ENCODE measurements at regions not wholly inside any gene's neighbourhood (a gene's known extent, or its start where the extent isn't known, plus 50 kb on each side); places are given as distances from the start of the nearest gene placed in this dataset.

- TF ChIP-seq ZNF512 (CRISPR knock-in tag; IDR thresholded peaks at IDR 0.05), result no peak
Observed at GRCh38 chr4:4913628-4914027, 54.2 kb downstream of the MSX1 start (continued).

GRCh38 chr4:4914059-4914820, 54.8 kb downstream of the MSX1 start:
- Histone ChIP-seq H4K20me1 (ENCODE audit: insufficient read depth, low read length) (no peaks in the 10 kb centered on the region), H3K4me1 (ENCODE audit: insufficient read depth, low read length) (no peaks in the 10 kb centered on the region), H3K27ac (ENCODE audit: extremely low read length, insufficient read depth, low read length) (no peak overlapping the region), H3K4me3 (replicated peaks in 1 of 3; ENCODE audit: insufficient read depth in 1 of 3, low read depth in 2 of 3, low read length in 3 of 3) (no peak overlapping the region), H3K4me2 (ENCODE audit: low read depth, low read length) (no peak overlapping the region), H3K9me3 (ENCODE audit: low read length) (no peaks in the 10 kb centered on the region), H3K27me3 (ENCODE audit: control insufficient read depth in 1 of 2, insufficient read depth in 2 of 2, low read length in 2 of 2) (peaks cover 0 to 9% of the 10 kb centered on the region in 2 experiments; a peak in 2 of 5 replicates), H3K9ac (ENCODE audit: insufficient read depth, low read depth, low read length) (no peak overlapping the region), H3K36me3 (replicated peaks in 1 of 2; ENCODE audit: control insufficient read depth in 1 of 2, insufficient read depth in 2 of 2, low read length in 2 of 2) (no peaks in the 10 kb centered on the region), H2AFZ (ENCODE audit: low read length) (no peak overlapping the region), H3K79me2 (ENCODE audit: insufficient read depth, low read length) (no peaks in the 10 kb centered on the region)
- CTCF ChIA-PET (ENCODE audit: low intra/inter-chr PET ratio, low total read pairs), result no interaction called here
- in situ Hi-C loops (cut with HindIII; ENCODE audit: extremely low pct_ligation_motif_present, low pct_unique_long_range_greater_than_20kb), result no loop called here
- 10% methylated on average over 4 of the region's 4 CpGs for WGBS (ENCODE audit: low lambda C conversion rate)
- TF ChIP-seq SNAPC5 (CRISPR knock-in tag; IDR thresholded peaks at IDR 0.05; ENCODE audit: borderline replicate concordance) (no peak), CEBPB (IDR thresholded peaks at IDR 0.05; ENCODE audit: borderline replicate concordance, low read depth, low read length) (peak; percentile 54; the same call in 1 of the 2 replicates), RXRA (CRISPR knock-in tag; IDR thresholded peaks at IDR 0.05) (no peak), ZFP82 (CRISPR knock-in tag; IDR thresholded peaks at IDR 0.05; ENCODE audit: borderline replicate concordance) (no peak), ZSCAN25 (CRISPR knock-in tag; IDR thresholded peaks at IDR 0.05) (no peak)
- POLR2A ChIA-PET, result no interaction called here
- FAIRE-seq (no peak), DNase-seq (ENCODE audit: low spot score) (no peak), ATAC-seq (no peak)
- BruUV-seq (replicated peaks), result no TSS peak
- intact Hi-C loops (cut with micrococcal nuclease; ENCODE audit: unreplicated experiment), result no loop called here
